Ovary (tissue), 3 donors: ENCODE measurements at regions not wholly inside any gene's neighbourhood (a gene's known extent, or its start where the extent isn't known, plus 50 kb on each side); places are given as distances from the start of the nearest gene placed in this dataset.

Experiments
- CTCF ChIP-seq, 3 donors: fragments of 450-650 bp in 2 of 3; fragments of 200-600 bp in 1 of 3; IDR thresholded peaks; one replicate each; pipeline versions ENCODE4 v1.5.1 to v1.8.0; 2016 to 2022; ENCODE audit warnings: antibody characterized with exemption in 3 of 3, mild to moderate bottlenecking in 1 of 3
- EP300 ChIP-seq: sonication (generic); formaldehyde crosslinking; IDR thresholded peaks from one replicate; pipeline ENCODE4 v1.6.1; 2017; ENCODE audit warnings: antibody characterized with exemption
- POLR2A ChIP-seq: fragments of 450-650 bp; IDR thresholded peaks from one replicate; pipeline ENCODE4 v1.6.1; 2017; ENCODE audit warnings: antibody characterized with exemption, mild to moderate bottlenecking, moderate library complexity
- donor health status: DM: no; HTN: no; CAD: no.

GRCh38 chr1:234902774-234903547 lies 225.7 kb downstream of the TOMM20 start:
- TF ChIP-seq CTCF (IDR thresholded peaks at IDR 0.05) (no peak), POLR2A (no peak), EP300 (no peak)
